GM18870 (cell line): ENCODE measurements at regions not wholly inside any gene's neighbourhood (a gene's known extent, or its start where the extent isn't known, plus 50 kb on each side); places are given as distances from the start of the nearest gene placed in this dataset.

Experiments used
- ATAC-seq: cut with Tn5 transposase; IDR thresholded peaks from one replicate; pipeline ENCODE4 v1.9.1; 2021; ENCODE audit warnings: moderate library complexity; ENCODE audit not compliant: unreplicated experiment

DNA sequence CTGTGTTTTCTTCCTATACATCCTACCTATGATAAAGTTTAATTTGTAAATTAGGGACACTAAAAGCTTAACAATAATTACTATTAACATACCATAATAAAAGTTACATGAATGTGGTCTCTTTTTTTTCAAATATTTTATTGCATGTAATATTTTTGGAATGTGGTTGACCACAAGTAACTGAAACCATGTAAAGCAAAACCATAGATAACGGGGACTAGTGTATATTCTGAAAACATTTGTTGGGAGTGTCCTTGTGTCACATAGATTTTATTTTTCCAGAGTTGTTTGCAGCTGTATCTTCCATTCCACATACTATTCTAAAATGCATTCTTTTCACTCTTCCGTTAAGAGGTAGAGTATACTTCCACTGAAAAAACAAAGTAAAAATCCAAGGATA lies 200.4 kb downstream of the KIF18A start:
- ATAC-seq: no peak

DNA sequence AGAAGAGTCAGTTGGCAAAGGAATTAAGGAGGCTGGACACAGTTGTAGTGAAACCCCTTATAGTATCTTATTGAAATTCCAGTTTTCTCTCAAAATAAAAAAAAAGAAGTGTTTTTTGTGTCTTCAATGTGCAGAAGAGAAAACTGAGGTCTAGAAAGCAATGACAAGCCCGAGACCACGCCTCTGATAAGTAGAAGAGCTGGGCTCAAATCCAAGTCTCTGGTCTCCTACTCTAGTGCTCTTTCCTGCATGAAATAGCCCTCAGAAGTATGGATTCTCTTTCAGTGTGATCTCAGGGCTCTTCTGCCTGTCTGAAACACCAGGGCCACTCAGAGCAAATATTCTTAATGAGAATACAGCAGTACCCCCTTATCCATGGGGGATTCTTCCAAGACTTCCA lies 200.9 kb downstream of the KIF18A start:
- ATAC-seq: no peak

DNA sequence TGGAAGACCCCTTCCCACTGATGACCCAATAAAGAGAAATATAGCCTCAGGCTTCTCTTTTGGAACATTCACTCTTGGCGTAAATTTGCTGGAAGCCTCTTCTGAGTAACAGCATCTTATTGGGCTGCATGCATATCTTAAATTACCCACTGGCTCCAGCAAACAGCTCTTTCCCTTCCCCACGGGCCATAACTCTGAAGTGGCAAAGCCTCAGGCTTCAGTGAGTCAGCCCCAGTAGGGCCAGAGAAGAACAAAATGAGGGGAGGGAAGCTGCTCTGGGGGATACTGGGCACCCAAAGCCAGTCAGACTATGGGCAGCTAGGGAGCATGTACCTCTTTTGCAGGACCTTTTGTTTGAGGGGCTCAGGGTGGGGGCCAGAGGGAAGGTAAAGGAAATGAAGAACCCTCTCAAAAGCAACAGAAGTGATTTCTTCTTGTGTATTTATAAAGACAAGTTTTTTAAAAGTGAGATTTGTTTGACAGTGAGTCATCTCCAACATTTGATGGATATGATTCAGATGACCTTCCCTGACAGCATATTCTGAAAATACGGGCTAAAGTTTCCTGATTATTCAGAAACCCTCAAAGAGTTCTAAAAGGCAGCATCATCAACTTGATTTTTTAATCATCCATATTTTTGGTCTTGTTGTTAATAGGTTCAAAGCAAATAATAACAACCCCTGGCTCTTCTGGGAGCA lies 203.4 kb downstream of the KIF18A start:
- ATAC-seq: no peak

DNA sequence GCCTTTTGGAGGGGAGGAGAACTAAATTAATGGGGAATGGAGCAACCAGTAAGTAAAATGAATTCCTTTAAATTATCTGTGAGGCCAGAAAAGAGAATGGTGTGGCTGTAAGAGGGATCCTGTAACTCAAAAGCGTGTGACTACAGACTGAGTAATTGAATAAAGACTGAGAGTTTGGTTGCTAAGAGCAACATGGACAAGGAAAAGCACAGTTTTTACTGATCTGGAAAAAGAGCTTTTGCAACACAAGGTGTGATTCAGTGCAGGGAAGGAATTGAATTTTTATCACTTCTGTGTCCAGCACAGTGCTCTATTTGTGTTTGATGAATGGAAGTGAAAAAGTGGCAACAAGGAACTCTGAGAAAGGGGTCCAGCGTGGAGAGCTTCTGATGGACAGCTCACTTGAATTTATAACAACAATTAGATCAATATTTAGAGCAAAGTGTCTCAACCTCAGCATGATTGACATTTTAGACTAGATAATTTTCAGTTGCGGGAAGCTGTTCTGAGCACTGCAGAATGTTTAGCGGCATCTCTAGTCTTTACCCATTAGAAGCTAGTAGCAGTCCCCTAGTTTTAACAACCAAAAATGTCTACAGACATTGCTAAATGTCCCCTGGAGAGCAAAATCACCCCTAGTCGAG lies 202.8 kb upstream of the BDNF start:
- ATAC-seq: no peak

DNA sequence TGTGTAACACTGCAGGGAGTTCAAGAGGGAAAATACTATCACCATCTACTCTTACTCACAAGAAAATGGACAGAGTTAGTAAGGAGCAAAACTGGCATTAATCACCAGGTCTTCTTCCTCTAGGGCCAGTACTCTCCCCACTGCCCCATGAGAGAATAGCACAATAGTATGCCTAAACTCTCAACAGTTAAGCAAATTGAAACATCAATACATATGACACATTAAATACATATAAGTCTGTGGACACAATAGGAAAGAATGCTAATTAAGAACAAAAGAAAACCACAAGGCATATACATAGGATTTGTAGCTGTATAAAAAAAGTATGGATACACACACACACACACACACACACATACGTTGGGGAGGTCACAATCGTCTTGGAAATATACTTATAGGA lies 197.9 kb upstream of the BDNF start:
- no peak for ATAC-seq

DNA sequence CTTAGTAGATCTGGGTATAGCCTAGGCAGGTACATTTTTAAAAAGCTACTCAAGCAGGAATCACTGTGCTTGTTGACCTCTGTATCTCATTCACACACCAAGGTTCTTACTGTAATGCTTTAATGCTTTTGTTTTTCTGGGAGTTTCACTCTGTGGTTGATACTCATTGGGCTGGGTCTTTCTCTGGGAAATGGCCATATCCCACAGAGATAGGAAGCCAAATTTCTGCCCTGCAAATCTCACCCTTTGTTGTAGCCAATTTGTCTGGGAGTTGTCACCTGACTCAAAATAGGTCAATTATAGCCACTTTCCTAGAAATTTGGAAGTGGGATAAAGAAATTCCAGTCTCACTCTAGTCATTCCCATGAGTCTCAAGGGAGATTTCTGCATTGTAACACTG lies 195.8 kb upstream of the BDNF start:
- no peak for ATAC-seq

DNA sequence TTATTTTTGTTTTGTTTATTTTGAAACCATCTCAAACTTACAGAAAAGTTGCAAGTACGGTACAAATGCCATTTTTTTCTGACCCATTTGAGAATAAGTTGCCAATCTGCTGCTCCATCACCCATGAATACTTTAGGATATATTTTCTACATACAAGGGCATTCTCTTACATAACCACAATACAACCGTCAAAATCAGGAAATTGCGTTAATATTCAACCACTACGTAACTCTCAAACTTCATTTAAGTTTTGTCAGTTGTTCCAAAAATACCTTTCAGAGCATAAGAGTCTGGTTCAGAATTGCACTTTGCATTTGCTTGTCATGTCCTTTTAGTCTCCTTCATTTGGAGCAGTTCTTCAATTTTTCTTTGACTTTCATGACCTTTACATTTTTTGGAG lies 194.3 kb upstream of the BDNF start:
- no peak for ATAC-seq

DNA sequence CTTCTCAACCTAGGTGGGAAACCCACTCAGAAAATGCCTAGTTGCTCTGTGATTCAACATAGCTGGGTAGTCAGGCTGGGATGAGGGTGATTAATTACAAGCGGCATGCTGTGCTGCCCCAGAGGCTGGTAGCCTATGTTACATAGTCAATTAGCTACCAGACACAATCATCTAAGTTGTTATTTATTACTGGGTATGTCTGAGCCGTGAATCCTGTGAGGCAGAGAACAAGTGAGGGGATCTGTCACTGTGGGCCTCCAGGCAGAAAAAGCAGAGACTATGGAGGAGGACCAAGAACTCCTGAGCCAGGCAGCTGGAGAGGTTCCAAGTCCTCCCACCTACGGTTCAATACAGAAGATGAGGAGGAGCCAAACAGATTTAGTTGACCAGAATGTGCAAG lies 186.6 kb upstream of the BDNF start:
- no peak for ATAC-seq

DNA sequence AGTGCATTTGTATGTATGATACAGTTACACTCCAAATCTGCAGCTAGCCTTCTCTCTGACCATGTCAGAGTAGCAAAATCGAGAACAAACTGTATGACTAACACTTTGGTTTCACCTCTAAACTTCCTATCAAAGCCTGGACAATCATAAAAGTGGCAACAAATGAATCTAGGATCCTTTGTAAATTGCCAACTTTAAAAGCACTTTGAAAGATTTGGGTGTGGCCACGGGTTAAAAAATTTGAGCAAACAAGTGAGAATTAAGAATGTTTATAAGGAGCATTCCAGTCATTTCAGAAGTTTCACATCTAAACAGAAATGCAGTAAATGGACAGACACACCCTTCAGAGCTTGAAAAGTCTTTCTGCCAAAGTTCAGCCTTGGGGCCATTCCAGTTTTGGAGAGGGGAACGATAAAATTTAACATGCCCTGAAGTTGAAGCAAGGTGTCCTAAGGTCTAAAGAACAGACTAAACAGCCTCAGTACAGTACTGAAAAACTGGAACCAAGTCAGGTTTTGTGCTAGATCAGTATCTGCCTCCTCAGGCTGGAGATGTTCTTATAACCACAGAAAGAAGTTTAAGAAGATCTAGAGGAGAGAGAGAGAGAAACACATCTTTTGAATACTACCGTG lies 181.9 kb upstream of the BDNF start:
- ATAC-seq: peak; percentile 63

DNA sequence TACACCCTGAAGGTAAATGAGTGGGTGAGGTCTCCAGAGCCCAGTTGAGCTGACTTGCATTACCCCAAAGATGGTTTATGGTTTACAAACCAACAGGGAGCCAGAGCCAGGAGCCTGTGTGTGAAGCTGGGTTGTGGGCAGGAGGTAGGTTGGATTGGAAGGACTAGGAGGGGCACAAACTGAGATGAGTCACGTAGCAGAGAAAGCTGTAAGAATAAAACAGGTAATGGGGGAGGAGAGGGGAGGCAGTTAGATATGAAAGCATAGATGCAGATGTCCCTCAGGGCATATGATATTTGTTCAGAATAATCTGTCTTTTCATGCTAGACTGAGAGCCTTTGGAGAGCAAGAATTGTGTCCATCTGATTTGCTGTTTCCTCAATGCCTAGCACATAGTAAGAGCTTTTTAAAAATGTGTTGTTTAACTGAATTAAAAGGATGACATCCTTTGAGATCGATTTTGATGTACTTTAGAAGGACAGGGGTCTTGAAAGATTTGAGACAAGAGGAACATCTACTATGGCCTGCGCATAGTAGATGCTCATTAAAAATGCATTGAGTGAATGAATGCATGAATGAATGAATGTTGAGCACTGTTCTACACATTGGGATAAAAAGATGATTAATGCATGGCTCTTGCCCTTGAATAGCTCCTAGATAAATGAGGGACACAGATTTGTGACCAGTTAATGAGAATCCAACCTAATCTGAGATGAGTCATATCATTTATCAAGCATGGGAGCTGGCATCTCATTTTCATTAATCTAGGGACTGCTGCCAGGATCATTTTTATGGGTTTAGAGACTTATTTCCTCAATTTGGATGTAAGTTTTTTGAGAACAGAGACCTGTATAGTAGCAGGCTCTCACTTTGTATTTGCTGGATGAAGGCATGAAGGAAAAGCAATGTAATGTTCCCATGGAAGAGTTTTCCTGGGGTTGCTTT lies 175.8 kb upstream of the BDNF start:
- no peak for ATAC-seq

DNA sequence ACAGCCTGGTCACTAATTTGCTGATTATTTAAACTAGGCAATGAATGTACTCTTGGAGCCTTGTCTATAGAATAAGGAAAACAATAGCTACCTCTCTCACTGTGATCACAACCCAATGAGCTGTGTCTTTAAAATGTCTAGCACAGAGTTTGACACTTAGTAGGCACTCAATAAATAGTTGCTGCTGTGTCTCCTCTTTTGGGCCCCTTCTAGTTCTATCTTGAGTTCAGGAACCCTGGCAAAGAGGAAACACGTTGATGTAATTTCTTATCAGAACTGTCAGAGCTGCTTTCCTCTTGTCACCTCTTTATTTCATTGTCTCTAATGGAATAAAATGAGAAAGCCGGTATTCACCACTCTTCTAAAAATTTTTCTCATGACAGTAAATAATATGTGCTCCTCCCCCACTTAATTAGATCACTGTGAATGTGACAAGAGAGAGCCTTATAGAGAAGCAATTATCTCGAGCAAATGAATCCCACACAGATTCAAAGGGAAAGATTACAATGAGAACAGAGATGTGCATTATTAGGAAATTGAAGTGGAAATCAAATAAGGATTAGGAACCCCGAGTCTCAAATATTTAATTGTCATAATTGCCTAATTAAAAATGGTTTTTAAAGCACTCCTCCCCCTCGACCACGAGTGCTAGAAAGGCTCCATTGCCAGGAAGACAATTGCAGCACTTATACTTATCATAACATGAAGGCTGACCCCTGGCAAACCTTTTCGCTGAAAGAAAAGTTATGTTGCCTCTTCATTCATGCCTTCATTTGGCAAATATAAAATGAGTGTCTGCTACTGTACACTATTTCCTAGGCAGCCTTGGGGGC lies 175.0 kb upstream of the BDNF start:
- ATAC-seq: no peak

DNA sequence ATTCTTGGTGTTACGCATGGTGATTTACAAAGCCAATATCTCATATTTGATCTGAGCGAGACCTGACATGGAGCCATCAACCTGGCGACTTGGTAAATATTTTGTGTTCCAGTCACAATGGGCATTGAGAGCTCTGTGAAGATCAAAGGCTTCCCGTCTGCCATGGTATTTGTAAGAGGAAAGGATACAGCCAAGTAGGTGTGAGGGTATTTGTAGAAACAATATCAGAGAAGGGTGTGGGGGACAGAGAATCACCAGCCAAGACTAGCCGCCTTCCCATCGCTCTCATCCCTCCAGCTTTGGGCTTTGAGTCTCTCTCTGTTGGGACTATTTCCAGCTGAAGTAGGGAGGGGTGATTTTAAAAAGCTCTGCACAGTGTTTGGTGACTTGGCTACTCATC lies 173.4 kb upstream of the BDNF start:
- no peak for ATAC-seq

DNA sequence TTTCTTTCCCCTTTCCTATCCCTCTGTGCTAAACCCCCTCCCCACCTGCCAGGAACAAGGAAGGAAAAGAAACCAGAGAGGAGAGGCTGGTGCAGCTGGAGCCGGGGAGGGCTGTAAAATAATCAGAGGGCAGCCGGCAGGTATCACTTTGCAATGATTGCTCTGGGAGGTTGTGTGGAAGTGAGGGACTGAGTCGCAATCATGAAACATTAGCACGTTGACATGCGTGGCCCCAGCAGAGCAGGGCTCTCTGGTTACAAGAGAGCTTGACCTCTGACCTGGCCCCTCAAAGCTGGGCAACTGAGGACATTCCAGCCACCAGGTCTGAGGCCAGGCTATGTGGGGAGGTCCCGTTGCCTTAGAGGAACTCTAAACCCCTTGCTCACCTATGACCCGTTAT lies 170.8 kb upstream of the BDNF start:
- no peak for ATAC-seq

DNA sequence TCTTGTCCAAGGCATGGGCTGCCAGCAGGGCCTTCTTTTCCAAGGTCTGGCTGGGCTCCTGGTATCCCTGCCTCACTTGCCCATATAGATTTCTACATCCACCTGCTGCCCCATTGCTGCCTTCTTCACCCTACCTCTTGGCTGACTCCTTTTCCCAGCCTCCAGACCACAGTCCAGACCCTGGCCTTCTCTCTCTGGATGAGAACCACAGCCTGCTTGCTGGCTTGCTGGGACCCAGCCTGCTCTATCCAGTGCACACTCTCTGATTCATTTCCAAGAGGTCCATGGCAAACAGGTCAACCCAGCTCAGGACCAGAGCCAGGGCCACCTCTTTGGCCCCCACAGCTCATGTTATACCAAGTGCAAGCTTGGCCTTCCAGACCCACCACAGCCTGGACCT lies 169.4 kb upstream of the BDNF start:
- ATAC-seq: no peak

DNA sequence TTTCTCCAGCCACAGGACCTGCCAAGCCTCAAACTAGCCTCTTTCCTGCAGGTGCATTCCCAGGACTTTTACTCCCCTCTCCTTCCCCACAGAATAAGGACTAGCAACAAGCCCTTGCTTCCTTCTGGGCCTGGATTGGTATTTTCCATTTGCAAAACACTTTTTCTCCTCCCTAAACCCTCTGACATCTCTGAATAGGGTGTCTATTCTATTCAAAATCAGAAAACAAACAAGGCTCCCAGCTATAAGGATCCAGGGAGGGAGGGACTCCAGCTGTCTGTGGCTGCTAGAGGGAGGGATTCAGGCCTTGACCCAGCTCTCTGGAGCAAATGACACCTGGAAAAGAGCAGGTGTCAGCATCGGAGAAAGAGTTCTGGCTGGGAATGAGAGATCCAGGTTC lies 168.5 kb upstream of the BDNF start:
- no peak for ATAC-seq

DNA sequence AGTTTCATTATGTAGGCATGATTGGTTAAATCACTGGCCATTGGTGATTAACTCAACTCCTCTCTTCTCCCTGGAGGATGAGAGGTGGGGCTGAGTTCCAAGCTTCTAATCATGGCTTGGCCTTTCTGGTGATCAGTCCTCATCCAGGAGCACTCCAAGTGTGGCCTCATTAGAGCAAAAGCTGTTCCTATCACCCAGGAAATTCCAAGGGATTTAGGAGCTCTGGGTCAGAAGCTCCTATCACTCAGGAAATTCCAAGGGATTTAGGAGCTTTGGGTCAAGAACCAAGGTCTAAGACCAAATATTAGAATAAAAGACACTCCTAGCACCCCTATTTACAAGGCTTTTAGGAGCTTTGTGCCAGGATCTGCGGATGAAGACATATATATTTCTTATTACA lies 168.0 kb upstream of the BDNF start:
- no peak for ATAC-seq

DNA sequence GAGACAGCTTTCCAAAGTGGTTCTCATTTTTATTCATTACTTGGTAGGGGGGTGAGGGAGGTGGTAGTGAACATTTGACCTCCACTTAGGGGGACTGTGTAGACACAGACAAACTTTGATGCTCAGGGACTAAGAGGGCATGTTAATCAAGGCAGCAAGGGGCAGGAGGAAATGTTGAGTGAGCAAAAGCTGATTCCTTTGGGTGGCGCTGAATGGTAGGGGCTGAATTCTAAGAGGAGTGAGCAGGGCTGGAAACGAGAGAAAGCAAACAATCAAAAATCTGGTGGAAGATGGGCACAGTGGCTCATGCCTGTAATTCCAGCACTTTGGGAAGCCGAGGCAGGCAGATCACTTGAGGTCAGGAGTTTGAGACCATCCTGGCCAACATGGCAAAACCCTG lies 164.8 kb upstream of the BDNF start:
- ATAC-seq: no peak

DNA sequence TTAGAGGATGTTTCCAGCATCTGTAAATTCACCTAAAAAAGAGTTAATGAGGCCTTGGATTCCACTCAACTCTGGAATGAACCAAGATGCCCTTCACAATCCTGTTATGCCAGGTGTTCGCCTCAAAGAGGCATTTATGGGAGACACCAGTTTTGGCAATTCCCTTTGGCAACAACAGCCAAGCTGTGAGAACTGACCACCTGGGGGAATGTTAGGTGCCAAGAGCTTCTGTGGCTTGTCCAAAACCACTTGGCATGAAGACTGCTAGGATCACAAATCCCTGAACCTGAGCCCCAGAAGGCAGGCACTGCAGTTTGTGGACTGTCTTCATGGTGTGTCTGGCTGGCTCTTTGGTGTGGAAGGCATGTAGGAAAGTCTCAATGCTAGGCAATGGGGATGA lies 164.4 kb upstream of the BDNF start:
- ATAC-seq: no peak

DNA sequence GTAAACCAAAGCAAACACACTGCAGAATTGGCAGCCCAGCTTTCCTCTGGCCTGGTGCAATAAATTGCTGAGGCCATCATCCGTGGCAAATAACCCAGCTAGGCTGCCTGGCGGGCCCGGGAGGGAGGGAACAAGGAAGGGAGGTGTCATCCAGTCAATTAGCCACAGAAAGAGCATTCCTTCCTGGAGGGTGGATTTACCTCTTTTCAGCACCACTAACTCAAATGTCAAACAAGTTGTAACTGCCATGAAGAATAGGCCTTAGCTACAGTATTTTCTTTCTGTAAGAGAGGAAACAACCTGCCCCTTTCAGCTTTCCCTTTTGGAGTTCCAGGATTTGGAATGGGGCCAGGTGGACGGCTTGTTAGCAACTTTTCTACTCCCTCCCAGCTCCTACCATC lies 163.8 kb upstream of the BDNF start:
- no peak for ATAC-seq

DNA sequence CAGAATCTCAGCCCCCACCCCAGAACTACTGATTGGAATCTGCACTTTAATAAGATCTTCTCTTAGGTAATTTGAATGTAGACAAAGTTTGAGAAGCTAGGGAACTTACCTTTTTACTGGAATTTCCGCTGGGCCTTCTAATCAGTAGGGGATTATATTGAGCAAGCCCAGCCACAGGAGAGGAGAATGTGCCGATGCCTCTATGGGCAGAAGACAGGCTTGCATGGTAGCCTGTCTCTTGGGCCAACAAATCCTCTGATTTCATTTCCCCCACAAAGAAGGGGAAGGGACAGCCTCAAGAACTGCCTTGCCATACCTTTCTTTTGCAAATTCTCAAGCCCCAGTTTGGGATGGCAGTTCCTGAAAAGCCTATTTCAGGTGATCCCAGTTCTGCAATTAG lies 163.4 kb upstream of the BDNF start:
- no peak for ATAC-seq
